IPS-15b (cell line): ENCODE measurements at regions not wholly inside any gene's neighbourhood (a gene's known extent, or its start where the extent isn't known, plus 50 kb on each side); places are given as distances from the start of the nearest gene placed in this dataset.

Source experiments
- H3K27me3 ChIP-seq: one replicate; pipeline ENCODE4 v1.6.1; 2013; ENCODE audit warnings: low read length; ENCODE audit not compliant: control insufficient read depth, insufficient read depth
- H3K36me3 ChIP-seq: one replicate; pipeline ENCODE4 v1.6.1; 2013; ENCODE audit warnings: low read length; ENCODE audit not compliant: control insufficient read depth, insufficient read depth
- H3K4me1 ChIP-seq: one replicate; pipeline ENCODE4 v1.6.1; 2013; ENCODE audit warnings: mild to moderate bottlenecking, low read length; ENCODE audit not compliant: control insufficient read depth, insufficient read depth
- H3K4me3 ChIP-seq: one replicate; pipeline ENCODE4 v1.5.1; 2013; ENCODE audit warnings: low read depth, low read length
- H3K9ac ChIP-seq: one replicate; pipeline ENCODE4 v1.6.1; 2013; ENCODE audit warnings: low read depth, mild to moderate bottlenecking, low read length
- H3K9me3 ChIP-seq: one replicate; pipeline ENCODE4 v1.6.1; 2013; ENCODE audit warnings: mild to moderate bottlenecking, low read length; ENCODE audit not compliant: control insufficient read depth, insufficient read depth

GRCh38 chr12:98345308-98345876 lies 170.0 kb upstream of the TMPO start:
- Histone ChIP-seq H3K27me3 (no peaks in the 10 kb centered on the region), H3K9ac (no peak overlapping the region), H3K4me3 (no peak overlapping the region)

GRCh38 chr12:98351089-98351488 lies 164.3 kb upstream of the TMPO start:
- Histone ChIP-seq H3K4me1 (no peaks in the 10 kb centered on the region), H3K4me3 (no peak overlapping the region), H3K27me3 (no peaks in the 10 kb centered on the region), H3K9ac (no peak overlapping the region), H3K9me3 (no peaks in the 10 kb centered on the region), H3K36me3 (no peaks in the 10 kb centered on the region)

More at GRCh38 chr12:98345308-98345876, 170.0 kb upstream of the TMPO start:
- H3K4me1 ChIP-seq, result peaks cover 11% of the 10 kb centered on the region
- no peaks in the 10 kb centered on the region for H3K36me3 ChIP-seq
- no peaks in the 10 kb centered on the region for H3K9me3 ChIP-seq

- Histone ChIP-seq H3K9ac (no peak overlapping the region), H3K4me3 (no peak overlapping the region), H3K27me3 (no peaks in the 10 kb centered on the region), H3K9me3 (no peaks in the 10 kb centered on the region), H3K4me1 (no peaks in the 10 kb centered on the region), H3K36me3 (no peaks in the 10 kb centered on the region)
Observed at GRCh38 chr12:98351784-98352183, 163.6 kb upstream of the TMPO start.

- Histone ChIP-seq H3K4me3 (no peak overlapping the region), H3K4me1 (no peaks in the 10 kb centered on the region), H3K9ac (no peak overlapping the region), H3K36me3 (no peaks in the 10 kb centered on the region), H3K9me3 (no peaks in the 10 kb centered on the region), H3K27me3 (no peaks in the 10 kb centered on the region)
Observed at GRCh38 chr12:98352218-98352811, 163.1 kb upstream of the TMPO start.

- H3K27me3 ChIP-seq, result no peaks in the 10 kb centered on the region
- no peak overlapping the region for H3K9ac ChIP-seq
- H3K36me3 ChIP-seq, result no peaks in the 10 kb centered on the region
- no peaks in the 10 kb centered on the region for H3K4me1 ChIP-seq
- H3K4me3 ChIP-seq, result no peak overlapping the region
- H3K9me3 ChIP-seq, result no peaks in the 10 kb centered on the region
Observed at GRCh38 chr12:98352835-98353234, 162.6 kb upstream of the TMPO start.

GRCh38 chr12:98354520-98355035 lies 160.8 kb upstream of the TMPO start:
- Histone ChIP-seq H3K4me1 (no peaks in the 10 kb centered on the region), H3K27me3 (no peaks in the 10 kb centered on the region), H3K4me3 (no peak overlapping the region), H3K9ac (no peak overlapping the region), H3K9me3 (no peaks in the 10 kb centered on the region), H3K36me3 (no peaks in the 10 kb centered on the region)

- H3K36me3 ChIP-seq, result no peaks in the 10 kb centered on the region
- no peak overlapping the region for H3K9ac ChIP-seq
- H3K4me3 ChIP-seq, result no peak overlapping the region
- no peaks in the 10 kb centered on the region for H3K4me1 ChIP-seq
- no peaks in the 10 kb centered on the region for H3K27me3 ChIP-seq
- no peaks in the 10 kb centered on the region for H3K9me3 ChIP-seq
Observed at GRCh38 chr12:98355322-98355721, 160.1 kb upstream of the TMPO start.

- Histone ChIP-seq H3K36me3 (no peaks in the 10 kb centered on the region), H3K4me3 (no peak overlapping the region), H3K4me1 (no peaks in the 10 kb centered on the region), H3K9me3 (no peaks in the 10 kb centered on the region), H3K27me3 (no peaks in the 10 kb centered on the region), H3K9ac (no peak overlapping the region)
Observed at GRCh38 chr12:98355933-98356332, 159.5 kb upstream of the TMPO start.

GRCh38 chr12:98358144-98358543 lies 157.2 kb upstream of the TMPO start:
- H3K4me3 ChIP-seq, result no peak overlapping the region
- H3K9me3 ChIP-seq, result no peaks in the 10 kb centered on the region
- no peaks in the 10 kb centered on the region for H3K4me1 ChIP-seq
- H3K36me3 ChIP-seq, result no peaks in the 10 kb centered on the region
- H3K9ac ChIP-seq, result no peak overlapping the region
- H3K27me3 ChIP-seq, result no peaks in the 10 kb centered on the region

GRCh38 chr12:98359856-98360255 lies 155.5 kb upstream of the TMPO start:
- H3K4me1 ChIP-seq, result no peaks in the 10 kb centered on the region
- H3K4me3 ChIP-seq, result no peak overlapping the region
- H3K9ac ChIP-seq, result no peak overlapping the region
- H3K9me3 ChIP-seq, result no peaks in the 10 kb centered on the region
- no peaks in the 10 kb centered on the region for H3K27me3 ChIP-seq
- H3K36me3 ChIP-seq, result no peaks in the 10 kb centered on the region

- no peaks in the 10 kb centered on the region for H3K9me3 ChIP-seq
- H3K27me3 ChIP-seq, result no peaks in the 10 kb centered on the region
- H3K9ac ChIP-seq, result no peak overlapping the region
- no peaks in the 10 kb centered on the region for H3K36me3 ChIP-seq
- no peaks in the 10 kb centered on the region for H3K4me1 ChIP-seq
- no peak overlapping the region for H3K4me3 ChIP-seq
Observed at GRCh38 chr12:98360401-98360800, 155.0 kb upstream of the TMPO start.

GRCh38 chr12:98369581-98369980 lies 145.8 kb upstream of the TMPO start:
- Histone ChIP-seq H3K9me3 (no peaks in the 10 kb centered on the region), H3K27me3 (no peaks in the 10 kb centered on the region), H3K4me3 (no peak overlapping the region), H3K9ac (no peak overlapping the region), H3K36me3 (no peaks in the 10 kb centered on the region), H3K4me1 (peaks cover 7% of the 10 kb centered on the region)
